ENCODE measurements at regions not wholly inside any gene's neighbourhood (a gene's known extent, or its start where the extent isn't known, plus 50 kb on each side); places are given as distances from the start of the nearest gene placed in this dataset.

DNA sequence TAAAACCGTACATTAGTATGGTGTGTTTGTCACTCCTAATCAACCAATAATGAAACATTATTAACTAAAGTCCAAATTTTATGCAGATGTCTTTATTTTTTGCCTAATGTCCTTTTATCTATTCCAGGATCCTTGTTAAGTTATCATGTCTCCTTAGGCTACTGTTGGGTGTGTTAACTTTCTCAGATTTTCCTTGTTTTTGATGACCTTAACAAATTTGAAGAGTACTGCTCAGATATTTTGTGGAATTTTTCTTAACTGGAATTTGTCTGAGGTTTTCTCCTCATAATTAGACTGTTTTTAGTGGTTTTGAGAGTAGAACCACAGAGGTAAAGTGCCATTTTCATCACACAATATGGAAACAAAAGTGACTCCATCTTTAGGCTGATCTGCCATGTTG is 406.3 kb downstream of the MEI4 start:
- ATAC-seq = no peak
- no peak for TF ChIP-seq ZNF565 (CRISPR knock-in tag; conservative IDR thresholded peaks at IDR 0.05; ENCODE audit: low read depth)
- no peak for TF ChIP-seq ZNF8 (CRISPR knock-in tag; IDR thresholded peaks at IDR 0.05)
- no peak for TF ChIP-seq OSR1 (CRISPR knock-in tag; IDR thresholded peaks at IDR 0.05)
- no peak for TF ChIP-seq ZFP30 (CRISPR knock-in tag; IDR thresholded peaks at IDR 0.05)
- TF ChIP-seq, protein P1, sequence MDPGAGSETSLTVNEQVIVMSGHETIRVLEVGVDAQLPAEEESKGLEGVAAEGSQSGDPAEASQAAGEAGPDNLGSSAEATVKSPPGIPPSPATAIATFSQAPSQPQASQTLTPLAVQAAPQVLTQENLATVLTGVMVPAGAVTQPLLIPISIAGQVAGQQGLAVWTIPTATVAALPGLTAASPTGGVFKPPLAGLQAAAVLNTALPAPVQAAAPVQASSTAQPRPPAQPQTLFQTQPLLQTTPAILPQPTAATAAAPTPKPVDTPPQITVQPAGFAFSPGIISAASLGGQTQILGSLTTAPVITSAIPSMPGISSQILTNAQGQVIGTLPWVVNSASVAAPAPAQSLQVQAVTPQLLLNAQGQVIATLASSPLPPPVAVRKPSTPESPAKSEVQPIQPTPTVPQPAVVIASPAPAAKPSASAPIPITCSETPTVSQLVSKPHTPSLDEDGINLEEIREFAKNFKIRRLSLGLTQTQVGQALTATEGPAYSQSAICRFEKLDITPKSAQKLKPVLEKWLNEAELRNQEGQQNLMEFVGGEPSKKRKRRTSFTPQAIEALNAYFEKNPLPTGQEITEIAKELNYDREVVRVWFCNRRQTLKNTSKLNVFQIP (CRISPR knock-in tag; IDR thresholded peaks at IDR 0.05; ENCODE audit: borderline replicate concordance, low read depth) = no peak
- TF ChIP-seq BACH2 (CRISPR knock-in tag; IDR thresholded peaks at IDR 0.05; ENCODE audit: borderline replicate concordance) = no peak
- no peak for TF ChIP-seq ARNTL (CRISPR knock-in tag; IDR thresholded peaks at IDR 0.05; ENCODE audit: borderline replicate concordance, low read depth)
- TF ChIP-seq TOX (CRISPR knock-in tag; IDR thresholded peaks at IDR 0.05; ENCODE audit: borderline replicate concordance) = no peak
- TF ChIP-seq, protein P2, sequence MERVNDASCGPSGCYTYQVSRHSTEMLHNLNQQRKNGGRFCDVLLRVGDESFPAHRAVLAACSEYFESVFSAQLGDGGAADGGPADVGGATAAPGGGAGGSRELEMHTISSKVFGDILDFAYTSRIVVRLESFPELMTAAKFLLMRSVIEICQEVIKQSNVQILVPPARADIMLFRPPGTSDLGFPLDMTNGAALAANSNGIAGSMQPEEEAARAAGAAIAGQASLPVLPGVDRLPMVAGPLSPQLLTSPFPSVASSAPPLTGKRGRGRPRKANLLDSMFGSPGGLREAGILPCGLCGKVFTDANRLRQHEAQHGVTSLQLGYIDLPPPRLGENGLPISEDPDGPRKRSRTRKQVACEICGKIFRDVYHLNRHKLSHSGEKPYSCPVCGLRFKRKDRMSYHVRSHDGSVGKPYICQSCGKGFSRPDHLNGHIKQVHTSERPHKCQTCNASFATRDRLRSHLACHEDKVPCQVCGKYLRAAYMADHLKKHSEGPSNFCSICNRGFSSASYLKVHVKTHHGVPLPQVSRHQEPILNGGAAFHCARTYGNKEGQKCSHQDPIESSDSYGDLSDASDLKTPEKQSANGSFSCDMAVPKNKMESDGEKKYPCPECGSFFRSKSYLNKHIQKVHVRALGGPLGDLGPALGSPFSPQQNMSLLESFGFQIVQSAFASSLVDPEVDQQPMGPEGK (CRISPR knock-in tag; IDR thresholded peaks at IDR 0.05; ENCODE audit: borderline replicate concordance) = no peak
- no peak for TF ChIP-seq ISL1 (CRISPR knock-in tag; IDR thresholded peaks at IDR 0.05)
- TF ChIP-seq TCF4 (CRISPR knock-in tag; IDR thresholded peaks at IDR 0.05; ENCODE audit: borderline replicate concordance) = no peak
- no peak for TF ChIP-seq ZC3H10 (CRISPR knock-in tag; IDR thresholded peaks at IDR 0.05)
- no peak for TF ChIP-seq GLIS3 (CRISPR knock-in tag; IDR thresholded peaks at IDR 0.05)
- TF ChIP-seq SNAI2 (CRISPR knock-in tag; IDR thresholded peaks at IDR 0.05) = no peak
- TF ChIP-seq CSDC2 (CRISPR knock-in tag; IDR thresholded peaks at IDR 0.05) = no peak
- TF ChIP-seq RARB (CRISPR knock-in tag; IDR thresholded peaks at IDR 0.05) = no peak

DNA sequence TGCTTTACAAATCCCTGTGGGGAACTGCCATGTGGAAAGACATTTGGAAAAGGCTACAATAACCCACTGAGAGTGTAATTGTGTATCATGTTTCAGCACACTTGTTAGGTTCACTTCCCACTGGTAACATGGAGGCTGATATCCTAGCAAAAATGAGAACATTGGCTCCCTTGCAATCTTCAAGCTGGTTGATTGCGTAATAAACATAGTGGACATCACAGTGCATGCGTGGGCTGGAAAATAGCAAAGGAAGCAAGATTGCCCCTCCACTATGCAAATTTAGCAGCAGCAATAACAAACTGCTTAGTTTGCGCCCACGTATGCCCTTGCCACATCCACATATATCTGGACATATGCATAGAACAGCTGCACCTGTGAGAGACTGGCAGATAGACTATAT is 410.2 kb downstream of the MEI4 start:
- TF ChIP-seq ZC3H10 (CRISPR knock-in tag; IDR thresholded peaks at IDR 0.05) (no peak), TCF4 (CRISPR knock-in tag; IDR thresholded peaks at IDR 0.05; ENCODE audit: borderline replicate concordance) (no peak), RARB (CRISPR knock-in tag; IDR thresholded peaks at IDR 0.05) (no peak), ZFP3 (CRISPR knock-in tag; IDR thresholded peaks at IDR 0.05) (no peak), ZFP30 (CRISPR knock-in tag; IDR thresholded peaks at IDR 0.05) (no peak), CSDC2 (CRISPR knock-in tag; IDR thresholded peaks at IDR 0.05) (no peak)
- TF ChIP-seq, protein P3, sequence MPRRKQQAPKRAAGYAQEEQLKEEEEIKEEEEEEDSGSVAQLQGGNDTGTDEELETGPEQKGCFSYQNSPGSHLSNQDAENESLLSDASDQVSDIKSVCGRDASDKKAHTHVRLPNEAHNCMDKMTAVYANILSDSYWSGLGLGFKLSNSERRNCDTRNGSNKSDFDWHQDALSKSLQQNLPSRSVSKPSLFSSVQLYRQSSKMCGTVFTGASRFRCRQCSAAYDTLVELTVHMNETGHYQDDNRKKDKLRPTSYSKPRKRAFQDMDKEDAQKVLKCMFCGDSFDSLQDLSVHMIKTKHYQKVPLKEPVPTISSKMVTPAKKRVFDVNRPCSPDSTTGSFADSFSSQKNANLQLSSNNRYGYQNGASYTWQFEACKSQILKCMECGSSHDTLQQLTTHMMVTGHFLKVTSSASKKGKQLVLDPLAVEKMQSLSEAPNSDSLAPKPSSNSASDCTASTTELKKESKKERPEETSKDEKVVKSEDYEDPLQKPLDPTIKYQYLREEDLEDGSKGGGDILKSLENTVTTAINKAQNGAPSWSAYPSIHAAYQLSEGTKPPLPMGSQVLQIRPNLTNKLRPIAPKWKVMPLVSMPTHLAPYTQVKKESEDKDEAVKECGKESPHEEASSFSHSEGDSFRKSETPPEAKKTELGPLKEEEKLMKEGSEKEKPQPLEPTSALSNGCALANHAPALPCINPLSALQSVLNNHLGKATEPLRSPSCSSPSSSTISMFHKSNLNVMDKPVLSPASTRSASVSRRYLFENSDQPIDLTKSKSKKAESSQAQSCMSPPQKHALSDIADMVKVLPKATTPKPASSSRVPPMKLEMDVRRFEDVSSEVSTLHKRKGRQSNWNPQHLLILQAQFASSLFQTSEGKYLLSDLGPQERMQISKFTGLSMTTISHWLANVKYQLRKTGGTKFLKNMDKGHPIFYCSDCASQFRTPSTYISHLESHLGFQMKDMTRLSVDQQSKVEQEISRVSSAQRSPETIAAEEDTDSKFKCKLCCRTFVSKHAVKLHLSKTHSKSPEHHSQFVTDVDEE (CRISPR knock-in tag; IDR thresholded peaks at IDR 0.05) = no peak
- TF ChIP-seq, protein P2 (CRISPR knock-in tag; IDR thresholded peaks at IDR 0.05; ENCODE audit: borderline replicate concordance) = no peak
- TF ChIP-seq, protein P1 (CRISPR knock-in tag; IDR thresholded peaks at IDR 0.05; ENCODE audit: borderline replicate concordance, low read depth) = no peak
- ATAC-seq = no peak

DNA sequence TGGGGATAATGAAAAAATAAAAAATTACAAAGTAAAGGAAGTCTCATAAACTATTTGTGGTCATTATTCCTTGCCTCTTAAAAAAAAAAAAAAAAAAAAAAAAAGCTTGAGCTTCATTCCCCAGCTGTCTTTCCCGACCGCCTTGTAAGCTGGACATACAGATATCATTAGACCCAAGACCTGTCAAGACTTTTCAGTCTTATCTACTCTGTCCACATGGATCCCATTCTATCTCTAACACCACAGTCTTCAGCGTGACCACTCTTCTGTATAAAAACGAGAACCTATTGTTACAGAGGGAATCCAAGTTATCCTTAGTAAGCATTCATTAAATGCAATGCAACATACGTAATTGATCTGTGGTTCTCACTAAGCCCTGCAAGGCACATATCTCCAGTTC is 423.5 kb downstream of the MEI4 start:
- ATAC-seq = no peak
- TF ChIP-seq TCF4 (CRISPR knock-in tag; IDR thresholded peaks at IDR 0.05; ENCODE audit: borderline replicate concordance) (no peak), ESRRG (CRISPR knock-in tag; IDR thresholded peaks at IDR 0.05) (no peak), TOX (CRISPR knock-in tag; IDR thresholded peaks at IDR 0.05; ENCODE audit: borderline replicate concordance) (no peak), BACH2 (CRISPR knock-in tag; IDR thresholded peaks at IDR 0.05; ENCODE audit: borderline replicate concordance) (no peak), OSR1 (CRISPR knock-in tag; IDR thresholded peaks at IDR 0.05) (no peak), ARNTL (CRISPR knock-in tag; IDR thresholded peaks at IDR 0.05; ENCODE audit: borderline replicate concordance, low read depth) (no peak), CSDC2 (CRISPR knock-in tag; IDR thresholded peaks at IDR 0.05) (no peak), ZFP30 (CRISPR knock-in tag; IDR thresholded peaks at IDR 0.05) (no peak), ZC3H10 (CRISPR knock-in tag; IDR thresholded peaks at IDR 0.05) (no peak), SNAI2 (CRISPR knock-in tag; IDR thresholded peaks at IDR 0.05) (no peak), ZNF8 (CRISPR knock-in tag; IDR thresholded peaks at IDR 0.05) (no peak), ZFP3 (CRISPR knock-in tag; IDR thresholded peaks at IDR 0.05) (no peak), RARB (CRISPR knock-in tag; IDR thresholded peaks at IDR 0.05) (no peak), ZNF565 (CRISPR knock-in tag; conservative IDR thresholded peaks at IDR 0.05; ENCODE audit: low read depth) (no peak)
- TF ChIP-seq, protein P2 (CRISPR knock-in tag; IDR thresholded peaks at IDR 0.05; ENCODE audit: borderline replicate concordance) = no peak
- TF ChIP-seq, protein P1 (CRISPR knock-in tag; IDR thresholded peaks at IDR 0.05; ENCODE audit: borderline replicate concordance, low read depth) = no peak
- TF ChIP-seq, protein P4, sequence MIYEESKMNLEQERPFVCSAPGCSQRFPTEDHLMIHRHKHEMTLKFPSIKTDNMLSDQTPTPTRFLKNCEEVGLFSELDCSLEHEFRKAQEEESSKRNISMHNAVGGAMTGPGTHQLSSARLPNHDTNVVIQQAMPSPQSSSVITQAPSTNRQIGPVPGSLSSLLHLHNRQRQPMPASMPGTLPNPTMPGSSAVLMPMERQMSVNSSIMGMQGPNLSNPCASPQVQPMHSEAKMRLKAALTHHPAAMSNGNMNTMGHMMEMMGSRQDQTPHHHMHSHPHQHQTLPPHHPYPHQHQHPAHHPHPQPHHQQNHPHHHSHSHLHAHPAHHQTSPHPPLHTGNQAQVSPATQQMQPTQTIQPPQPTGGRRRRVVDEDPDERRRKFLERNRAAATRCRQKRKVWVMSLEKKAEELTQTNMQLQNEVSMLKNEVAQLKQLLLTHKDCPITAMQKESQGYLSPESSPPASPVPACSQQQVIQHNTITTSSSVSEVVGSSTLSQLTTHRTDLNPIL (CRISPR knock-in tag; IDR thresholded peaks at IDR 0.05; ENCODE audit: low read depth) = no peak

Measured in SK-N-SH treated with all-trans-retinoic acid at 6 μM for 48 hours (cell line).